Amygdala (tissue), 56 donors: ENCODE measurements at regions not wholly inside any gene's neighbourhood (a gene's known extent, or its start where the extent isn't known, plus 50 kb on each side); places are given as distances from the start of the nearest gene placed in this dataset.

Experiments used
- DNase-seq, 56 donors: peaks; one replicate each; lab custom pipeline; 2025; lab: John Stamatoyannopoulos, UW

DNA sequence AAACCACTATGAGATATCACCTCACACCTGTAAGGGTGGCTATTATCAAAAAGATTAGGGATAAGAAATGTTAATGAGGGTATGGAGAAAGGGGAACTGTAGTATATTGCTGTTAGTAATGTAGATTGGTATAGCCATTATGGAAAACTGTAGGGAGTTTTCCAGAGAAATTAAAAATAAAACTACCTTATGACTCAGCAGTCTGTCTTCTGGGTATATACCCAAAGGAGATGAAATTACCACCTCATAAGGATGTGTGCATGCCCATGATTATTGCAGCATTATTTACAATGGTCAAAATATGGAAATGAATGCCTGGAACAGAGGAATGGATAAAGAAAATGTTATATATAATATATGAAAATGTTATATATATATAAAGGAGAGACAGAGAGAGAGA lies 303.8 kb downstream of the METTL15 start:
- no peak for DNase-seq

- DNase-seq = no peak
These were observed 293.3 kb downstream of the METTL15 start for GRCh38 chr11:28401446-28401845.

DNA sequence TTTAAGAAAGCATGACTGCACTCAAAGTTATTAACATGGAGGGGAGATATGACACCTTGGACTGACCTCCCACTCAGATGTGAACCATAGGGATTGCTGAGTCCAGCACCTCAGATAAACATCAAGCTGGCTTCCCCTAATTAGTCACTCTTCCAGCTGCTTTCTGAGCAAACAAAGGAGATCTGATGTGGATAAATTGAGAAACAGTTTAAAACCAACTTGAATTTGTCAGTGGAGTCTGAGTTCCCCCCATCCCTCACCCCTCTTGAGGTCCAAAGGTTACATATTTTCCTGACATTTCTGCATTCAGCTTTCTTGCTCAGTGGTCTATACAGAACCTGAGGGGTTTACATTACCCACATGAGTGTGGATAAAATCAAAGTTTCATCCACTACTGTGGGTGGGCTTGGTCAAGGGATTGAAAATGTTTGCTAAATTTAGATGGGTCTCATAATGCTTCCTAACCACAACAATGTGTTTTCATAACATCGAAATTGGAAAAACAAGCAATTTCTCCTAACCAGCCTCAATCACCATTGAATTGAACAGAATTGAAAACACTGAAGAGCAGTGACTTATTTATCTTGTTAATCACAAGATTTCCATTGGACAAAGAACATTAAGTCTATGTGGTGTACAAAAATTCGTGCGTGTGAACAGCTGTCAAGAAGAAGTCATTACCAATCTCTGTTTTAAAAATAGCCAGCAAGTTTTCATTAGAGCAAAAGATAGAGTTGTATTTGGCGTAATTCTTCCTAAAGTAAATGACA lies 292.3 kb downstream of the METTL15 start:
- DNase-seq = no peak

GRCh38 chr11:28393348-28393747 lies 285.2 kb downstream of the METTL15 start:
- no peak for DNase-seq

- no peak for DNase-seq
These were observed 276.2 kb downstream of the METTL15 start for GRCh38 chr11:28384418-28384817.

DNA sequence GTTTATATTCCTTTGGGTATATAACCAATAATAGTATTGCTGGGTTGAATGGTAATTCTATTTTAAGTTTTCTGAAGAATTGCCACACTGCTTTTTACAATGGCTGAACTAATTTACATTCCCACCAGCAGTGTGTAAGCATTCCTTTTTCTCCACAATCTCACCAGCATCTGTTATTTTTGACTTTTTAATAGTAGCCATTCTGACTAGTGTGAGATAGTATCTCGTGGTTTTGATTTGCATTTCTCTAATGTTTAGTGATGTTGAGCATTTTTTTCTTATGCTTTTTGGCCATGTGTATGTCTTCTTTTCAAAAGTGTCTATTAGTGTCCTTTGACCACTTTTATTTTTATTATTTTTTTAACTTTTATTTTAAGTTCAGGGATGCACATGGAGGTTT lies 275.3 kb downstream of the METTL15 start:
- DNase-seq = no peak
